Occipital lobe (tissue), 1 donor: ENCODE measurements at regions not wholly inside any gene's neighbourhood (a gene's known extent, or its start where the extent isn't known, plus 50 kb on each side); places are given as distances from the start of the nearest gene placed in this dataset.

Experiments
- DNase-seq: peaks from one replicate; lab custom pipeline; 2025; lab: John Stamatoyannopoulos, UW

- DNase-seq: no peak
Observed at GRCh38 chr15:47551546-47551945, 165.8 kb upstream of the SEMA6D start.

- DNase-seq: no peak
Observed at GRCh38 chr15:47552978-47553608, 164.2 kb upstream of the SEMA6D start.

- no peak for DNase-seq
Observed at GRCh38 chr15:47553947-47554346, 163.4 kb upstream of the SEMA6D start.

GRCh38 chr15:47561102-47561501 is 156.2 kb upstream of the SEMA6D start:
- no peak for DNase-seq

- no peak for DNase-seq
Observed at GRCh38 chr15:47565949-47566348, 151.4 kb upstream of the SEMA6D start.

GRCh38 chr15:47566610-47567009 is 150.7 kb upstream of the SEMA6D start:
- no peak for DNase-seq

- DNase-seq: no peak
Observed at GRCh38 chr15:47568030-47568429, 149.3 kb upstream of the SEMA6D start.

GRCh38 chr15:47570044-47570443 is 147.3 kb upstream of the SEMA6D start:
- no peak for DNase-seq

- no peak for DNase-seq
Observed at GRCh38 chr15:47570451-47570850, 146.9 kb upstream of the SEMA6D start.

- DNase-seq: no peak
Observed at GRCh38 chr15:47570881-47571640, 146.2 kb upstream of the SEMA6D start.

GRCh38 chr15:47573673-47574072 is 143.6 kb upstream of the SEMA6D start:
- DNase-seq: no peak

GRCh38 chr15:47577000-47577399 is 140.3 kb upstream of the SEMA6D start:
- no peak for DNase-seq

- no peak for DNase-seq
Observed at GRCh38 chr15:47577461-47577860, 139.8 kb upstream of the SEMA6D start.

GRCh38 chr15:47582233-47582632 is 135.1 kb upstream of the SEMA6D start:
- DNase-seq: no peak

GRCh38 chr15:47584316-47584715 is 133.0 kb upstream of the SEMA6D start:
- no peak for DNase-seq

GRCh38 chr15:47586653-47587224 is 130.6 kb upstream of the SEMA6D start:
- DNase-seq: no peak

- no peak for DNase-seq
Observed at GRCh38 chr15:47587940-47588802, 129.1 kb upstream of the SEMA6D start.

GRCh38 chr15:47588958-47589357 is 128.3 kb upstream of the SEMA6D start:
- no peak for DNase-seq

- DNase-seq: no peak
Observed at GRCh38 chr15:47598996-47599395, 118.3 kb upstream of the SEMA6D start.

- no peak for DNase-seq
Observed at GRCh38 chr15:47599806-47600205, 117.5 kb upstream of the SEMA6D start.

- DNase-seq: no peak
Observed at GRCh38 chr15:47602121-47602520, 115.2 kb upstream of the SEMA6D start.

GRCh38 chr15:47603026-47603425 is 114.3 kb upstream of the SEMA6D start:
- no peak for DNase-seq
